RWPE2 (cell line): ENCODE measurements at regions not wholly inside any gene's neighbourhood (a gene's known extent, or its start where the extent isn't known, plus 50 kb on each side); places are given as distances from the start of the nearest gene placed in this dataset.
"Not testable (repeated sequence)": the region's sequence is repeated elsewhere in the genome, so short reads cannot be mapped to it uniquely, and the experiment has no call there.

Experiments
- ATAC-seq: fragments of 200-7000 bp; cut with Tn5 transposase; 3 replicates; pipeline ENCODE4 v1.9.1; 2021; ENCODE audit warnings: low read depth
- DNase-seq: peaks from one replicate; pipeline ENCODE4 v3.0.0-alpha.2; 2020; ENCODE audit warnings: low spot score
- H3K27ac ChIP-seq: fragments of 450-650 bp; 2 replicates; pipeline ENCODE4 v1.5.1; 2017; ENCODE audit warnings: mild to moderate bottlenecking; ENCODE audit not compliant: poor library complexity, severe bottlenecking
- H3K27me3 ChIP-seq: fragments of 250-450 bp; sonication (Bioruptor Pico); 2 replicates; pipeline ENCODE4 v1.5.1; 2021; ENCODE audit warnings: mild to moderate bottlenecking, moderate library complexity; ENCODE audit not compliant: insufficient read depth, poor library complexity, severe bottlenecking
- H3K36me3 ChIP-seq: fragments of 250-450 bp; sonication (Bioruptor Pico); 2 replicates; pipeline ENCODE4 v1.5.1; 2020; ENCODE audit warnings: low read depth, mild to moderate bottlenecking, moderate library complexity
- H3K4me1 ChIP-seq: fragments of 250-450 bp; sonication (Bioruptor Pico); 2 replicates; pipeline ENCODE4 v1.5.1; 2021; ENCODE audit warnings: mild to moderate bottlenecking, moderate library complexity; ENCODE audit not compliant: insufficient read depth, poor library complexity, severe bottlenecking
- H3K4me3 ChIP-seq: fragments of 250-450 bp; sonication (Bioruptor Pico); 2 replicates; pipeline ENCODE4 v1.5.1; 2021; ENCODE audit warnings: mild to moderate bottlenecking, moderate library complexity; ENCODE audit not compliant: severe bottlenecking
- H3K9me3 ChIP-seq: fragments of 250-450 bp; sonication (Bioruptor Pico); 2 replicates; pipeline ENCODE4 v1.5.1; 2021; ENCODE audit warnings: mild to moderate bottlenecking, moderate library complexity; ENCODE audit not compliant: severe bottlenecking
- CTCF ChIP-seq: fragments of 450-650 bp; IDR thresholded peaks from one replicate; pipeline ENCODE4 v1.5.1; 2017; ENCODE audit warnings: mild to moderate bottlenecking, moderate library complexity; ENCODE audit not compliant: poor library complexity, severe bottlenecking

GRCh38 chr10:3568392-3568791 is 216.6 kb downstream of the KLF6 start:
- Histone ChIP-seq H3K4me1 (no peaks in the 10 kb centered on the region), H3K4me3 (no peak overlapping the region), H3K27me3 (no peaks in the 10 kb centered on the region), H3K9me3 (no peaks in the 10 kb centered on the region), H3K36me3 (no peaks in the 10 kb centered on the region), H3K27ac (no peak overlapping the region)
- TF ChIP-seq CTCF = no peak
- DNase-seq = no peak
- ATAC-seq = no peak

- H3K27ac ChIP-seq = no peak overlapping the region
- no peaks in the 10 kb centered on the region for H3K27me3 ChIP-seq
- no peak for DNase-seq
- TF ChIP-seq CTCF = no peak
- H3K36me3 ChIP-seq = no peaks in the 10 kb centered on the region
- H3K4me3 ChIP-seq = no peak overlapping the region
- no peak for ATAC-seq
- H3K9me3 ChIP-seq = no peaks in the 10 kb centered on the region
- no peaks in the 10 kb centered on the region for H3K4me1 ChIP-seq
Measured at GRCh38 chr10:3567291-3567963, 217.6 kb downstream of the KLF6 start.

- no peak overlapping the region for H3K27ac ChIP-seq
- H3K4me3 ChIP-seq = no peak overlapping the region
- no peak for ATAC-seq
Measured at GRCh38 chr10:3566627-3567026, 218.4 kb downstream of the KLF6 start.

GRCh38 chr10:3564346-3565002 is 220.5 kb downstream of the KLF6 start:
- Histone ChIP-seq H3K4me3 (no peak overlapping the region), H3K36me3 (no peaks in the 10 kb centered on the region), H3K4me1 (no peaks in the 10 kb centered on the region), H3K27me3 (no peaks in the 10 kb centered on the region), H3K27ac (no peak overlapping the region), H3K9me3 (no peaks in the 10 kb centered on the region)
- TF ChIP-seq CTCF = no peak
- ATAC-seq (no peak), DNase-seq (no peak)

More at GRCh38 chr10:3566627-3567026, 218.4 kb downstream of the KLF6 start:
- Histone ChIP-seq H3K4me1 (no peaks in the 10 kb centered on the region), H3K9me3 (no peaks in the 10 kb centered on the region), H3K36me3 (no peaks in the 10 kb centered on the region), H3K27me3 (no peaks in the 10 kb centered on the region)
- no peak for DNase-seq
- TF ChIP-seq CTCF = no peak

GRCh38 chr10:3563298-3563697 is 221.7 kb downstream of the KLF6 start:
- H3K4me1 ChIP-seq = no peaks in the 10 kb centered on the region
- H3K4me3 ChIP-seq = no peak overlapping the region
- H3K27ac ChIP-seq = no peak overlapping the region
- DNase-seq (no peak), ATAC-seq (no peak)
- no peak for TF ChIP-seq CTCF
- no peaks in the 10 kb centered on the region for H3K27me3 ChIP-seq
- no peaks in the 10 kb centered on the region for H3K36me3 ChIP-seq
- no peaks in the 10 kb centered on the region for H3K9me3 ChIP-seq

GRCh38 chr10:3560628-3561027 is 224.4 kb downstream of the KLF6 start:
- H3K4me3 ChIP-seq, H3K9me3 ChIP-seq, H3K27me3 ChIP-seq, H3K27ac ChIP-seq, H3K36me3 ChIP-seq, ATAC-seq, DNase-seq, H3K4me1 ChIP-seq: not testable (repeated sequence)
